H9 (cell line): ENCODE measurements at regions not wholly inside any gene's neighbourhood (a gene's known extent, or its start where the extent isn't known, plus 50 kb on each side); places are given as distances from the start of the nearest gene placed in this dataset.

Experiments used
- DNase-seq: peaks from one replicate; pipeline ENCODE4 v3.0.0-alpha.2; 2017
- H2AFZ ChIP-seq: one replicate; pipeline ENCODE4 v1.6.1; 2013; ENCODE audit warnings: mild to moderate bottlenecking, low read length, control low read depth, moderate library complexity
- H2AK5ac ChIP-seq: 2 replicates; pipeline ENCODE4 v1.6.1; 2013; ENCODE audit warnings: low read length, control low read depth, mixed read lengths; ENCODE audit not compliant: insufficient read length
- H2BK120ac ChIP-seq: one replicate; pipeline ENCODE4 v1.6.1; 2013; ENCODE audit warnings: low read depth, mild to moderate bottlenecking, low read length, control low read depth, inconsistent platforms; ENCODE audit not compliant: poor library complexity, severe bottlenecking
- H2BK12ac ChIP-seq: 2 replicates; pipeline ENCODE4 v1.6.1; 2013; ENCODE audit warnings: low read length, control low read depth, mixed read lengths, low read depth; ENCODE audit not compliant: insufficient read length
- H2BK15ac ChIP-seq: 2 replicates; pipeline ENCODE4 v1.6.1; 2013; ENCODE audit warnings: low read depth, low read length, control low read depth
- H2BK20ac ChIP-seq: one replicate; pipeline ENCODE4 v1.6.1; 2013; ENCODE audit warnings: low read depth, mild to moderate bottlenecking, low read length, control low read depth, inconsistent platforms; ENCODE audit not compliant: poor library complexity, severe bottlenecking
- H2BK5ac ChIP-seq: 2 replicates; pipeline ENCODE4 v1.6.1; 2013; ENCODE audit warnings: low read length, control low read depth, mixed read lengths; ENCODE audit not compliant: insufficient read length
- H3K14ac ChIP-seq: 2 replicates; pipeline ENCODE4 v1.6.1; 2013; ENCODE audit warnings: low read length, control low read depth; ENCODE audit not compliant: insufficient read depth
- H3K18ac ChIP-seq: 2 replicates; pipeline ENCODE4 v1.6.1; 2013; ENCODE audit warnings: low read depth, mild to moderate bottlenecking, mixed read lengths, low read length, control low read depth; ENCODE audit not compliant: insufficient read length
- H3K23ac ChIP-seq: 2 replicates; pipeline ENCODE4 v1.6.1; 2013; ENCODE audit warnings: low read length, control low read depth, mixed read lengths, low read depth; ENCODE audit not compliant: insufficient read length
- H3K23me2 ChIP-seq: 2 replicates; pipeline ENCODE4 v1.6.1; 2013; ENCODE audit warnings: low read depth, mild to moderate bottlenecking, mixed read lengths, low read length, control low read depth; ENCODE audit not compliant: insufficient read length, poor library complexity, severe bottlenecking
- H3K27ac ChIP-seq: 2 replicates; pipeline ENCODE4 v1.5.1; 2013; ENCODE audit warnings: low read length, control low read depth, mixed read lengths, low read depth; ENCODE audit not compliant: insufficient read length
- H3K27me3 ChIP-seq: 2 replicates; pipeline ENCODE4 v1.6.1; 2013; ENCODE audit warnings: low read length, control low read depth, inconsistent platforms; ENCODE audit not compliant: insufficient read depth
- H3K4ac ChIP-seq: 2 replicates; pipeline ENCODE4 v1.6.1; 2013; ENCODE audit warnings: low read depth, mild to moderate bottlenecking, control low read depth, inconsistent platforms, low read length, moderate library complexity
- H3K4me1 ChIP-seq: 2 replicates; pipeline ENCODE4 v1.6.1; 2013; ENCODE audit warnings: low read length, control low read depth, inconsistent platforms; ENCODE audit not compliant: insufficient read depth
- H3K4me2 ChIP-seq: 2 replicates; pipeline ENCODE4 v1.6.1; 2013; ENCODE audit warnings: low read length, control low read depth, mixed read lengths; ENCODE audit not compliant: insufficient read length, insufficient read depth
- H3K56ac ChIP-seq: 2 replicates; pipeline ENCODE4 v1.6.1; 2013; ENCODE audit warnings: low read depth, mild to moderate bottlenecking, mixed read lengths, low read length, control low read depth; ENCODE audit not compliant: insufficient read length
- H3K79me1 ChIP-seq: 2 replicates; pipeline ENCODE4 v1.6.1; 2013; ENCODE audit warnings: low read depth, mild to moderate bottlenecking, moderate library complexity, low read length, control low read depth, inconsistent platforms; ENCODE audit not compliant: insufficient read depth, poor library complexity, severe bottlenecking
- H3K79me2 ChIP-seq: 2 replicates; pipeline ENCODE4 v1.6.1; 2013; ENCODE audit warnings: low read length, control low read depth, inconsistent platforms; ENCODE audit not compliant: insufficient read depth
- H3K9ac ChIP-seq: 2 replicates; pipeline ENCODE4 v1.6.1; 2013; ENCODE audit warnings: low read length, control low read depth, mixed read lengths; ENCODE audit not compliant: insufficient read length; ENCODE audit errors: extremely low read depth
- H3K9me3 ChIP-seq: one replicate; pipeline ENCODE4 v1.6.1; 2013; ENCODE audit warnings: low read depth, low read length, inconsistent platforms; ENCODE audit not compliant: control insufficient read depth
- H3T11ph ChIP-seq: one replicate; pipeline ENCODE4 v1.6.1; 2013; ENCODE audit warnings: mild to moderate bottlenecking, low read length, control low read depth, inconsistent platforms
- H4K20me1 ChIP-seq: one replicate; pipeline ENCODE4 v1.6.1; 2013; ENCODE audit not compliant: control insufficient read depth, insufficient read length, insufficient read depth
- H4K5ac ChIP-seq: 2 replicates; pipeline ENCODE4 v1.6.1; 2013; ENCODE audit warnings: low read depth, mild to moderate bottlenecking, mixed read lengths, low read length, control low read depth; ENCODE audit not compliant: insufficient read length
- H4K8ac ChIP-seq: replicated peaks from 2 replicates; pipeline ENCODE4 v1.6.1; 2013; ENCODE audit warnings: low read length, control low read depth, mixed read lengths, low read depth; ENCODE audit not compliant: insufficient read length
- H4K91ac ChIP-seq: 2 replicates; pipeline ENCODE4 v1.6.1; 2013; ENCODE audit warnings: low read depth, mild to moderate bottlenecking, moderate library complexity, mixed read lengths, low read length, control low read depth; ENCODE audit not compliant: insufficient read length
- H3K27ac Mint-ChIP-seq, 3 experiments: 2 replicates in 2 of 3; 3 replicates in 1 of 3; pipeline ENCODE4 v1.8.0; 2020 to 2021; ENCODE audit warnings: mixed read lengths in 3 of 3, mild to moderate bottlenecking in 1 of 3, moderate library complexity in 1 of 3
- H3K27me3 Mint-ChIP-seq: 2 replicates; pipeline ENCODE4 v1.8.0; 2021; ENCODE audit warnings: low read depth, mild to moderate bottlenecking, moderate library complexity, mixed read lengths
- H3K36me3 Mint-ChIP-seq, 3 experiments: 2 replicates in 2 of 3; 3 replicates in 1 of 3; pipeline ENCODE4 v1.8.0; 2020 to 2021; ENCODE audit warnings: low read depth in 3 of 3, mixed read lengths in 3 of 3; ENCODE audit not compliant: insufficient read depth in 1 of 3
- H3K4me1 Mint-ChIP-seq, 2 experiments: 2 replicates each; pipeline ENCODE4 v1.8.0; 2020; ENCODE audit warnings: mixed read lengths in 2 of 2
- H3K4me3 Mint-ChIP-seq, 2 experiments: 2 replicates in 1 of 2; 3 replicates in 1 of 2; pipeline ENCODE4 v1.8.0; 2020 to 2021; ENCODE audit warnings: mild to moderate bottlenecking in 2 of 2, mixed read lengths in 2 of 2, moderate library complexity in 1 of 2
- H3K9me3 Mint-ChIP-seq, 2 experiments: 2 replicates in 1 of 2; 3 replicates in 1 of 2; pipeline ENCODE4 v1.8.0; 2020; ENCODE audit warnings: mild to moderate bottlenecking in 2 of 2, mixed read lengths in 2 of 2, moderate library complexity in 1 of 2
- CTCF ChIP-seq: fragments of 200-600 bp; sonication (generic); conservative IDR thresholded peaks from 3 replicates; pipeline ENCODE4 v1.8.0; 2021; ENCODE audit warnings: antibody characterized with exemption, mild to moderate bottlenecking

GRCh38 chr13:74839656-74840055 lies 642.3 kb downstream of the TBC1D4 start:
- no peaks in the 10 kb centered on the region for H3K23me2 ChIP-seq
- no peaks in the 10 kb centered on the region for H3K9me3 Mint-ChIP-seq
- H4K91ac ChIP-seq, result no peak overlapping the region
- no peaks in the 10 kb centered on the region for H4K20me1 ChIP-seq
- H3K27me3 ChIP-seq, result no peaks in the 10 kb centered on the region
- no peak for TF ChIP-seq CTCF
- no peak overlapping the region for H2BK15ac ChIP-seq
- H3K27ac ChIP-seq, result no peak overlapping the region
- H2BK12ac ChIP-seq, result no peak overlapping the region
- no peak overlapping the region for H3K9ac ChIP-seq
- no peak overlapping the region for H2AK5ac ChIP-seq
- no peaks in the 10 kb centered on the region for H3K79me1 ChIP-seq
- no peak overlapping the region for H3K27ac Mint-ChIP-seq
- no peaks in the 10 kb centered on the region for H3K79me2 ChIP-seq
- no peak overlapping the region for H4K5ac ChIP-seq
- H3K4ac ChIP-seq, result no peak overlapping the region
- H2BK5ac ChIP-seq, result no peak overlapping the region
- H3K9me3 ChIP-seq, result no peaks in the 10 kb centered on the region
- no peaks in the 10 kb centered on the region for H3K36me3 Mint-ChIP-seq
- H2BK20ac ChIP-seq, result no peak overlapping the region
- H3T11ph ChIP-seq, result no peak overlapping the region
- H3K4me1 Mint-ChIP-seq, result no peaks in the 10 kb centered on the region
- no peak overlapping the region for H4K8ac ChIP-seq
- no peaks in the 10 kb centered on the region for H3K4me1 ChIP-seq
- no peak overlapping the region for H3K4me3 Mint-ChIP-seq
- H3K27me3 Mint-ChIP-seq, result no peaks in the 10 kb centered on the region; the same call in 1 of the 2 replicates
- H3K56ac ChIP-seq, result no peak overlapping the region
- H3K18ac ChIP-seq, result no peak overlapping the region
- no peak overlapping the region for H3K14ac ChIP-seq
- H2AFZ ChIP-seq, result no peak overlapping the region
- DNase-seq, result no peak
- no peak overlapping the region for H3K4me2 ChIP-seq
- no peak overlapping the region for H2BK120ac ChIP-seq
- H3K23ac ChIP-seq, result no peak overlapping the region
